ENCODE measurements at regions not wholly inside any gene's neighbourhood (a gene's known extent, or its start where the extent isn't known, plus 50 kb on each side); places are given as distances from the start of the nearest gene placed in this dataset.

DNA sequence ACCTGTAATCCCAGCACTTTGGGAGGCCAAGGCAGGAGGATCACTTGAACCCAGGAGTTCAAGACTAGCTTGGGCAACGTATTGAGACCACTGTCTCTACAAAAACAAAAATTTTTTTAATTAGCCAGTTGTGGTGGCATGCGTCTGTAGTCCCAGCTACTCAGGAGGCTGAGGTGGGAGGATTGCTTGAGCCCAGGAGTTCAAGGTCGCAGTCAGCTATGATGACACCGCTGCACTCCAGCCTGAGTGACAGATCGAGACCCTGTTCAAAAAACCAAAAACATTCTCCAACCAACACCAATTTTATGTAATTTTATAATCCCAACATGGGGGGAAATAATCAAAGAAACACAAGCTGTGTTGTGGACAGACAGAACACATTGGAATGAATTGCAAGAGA, 54.6 kb upstream of the TNRC6A start:
- DNase-seq (ENCODE audit: extremely low read depth in 1 of 4, low spot score in 3 of 4) (no peak), FAIRE-seq (no peak), ATAC-seq (no peak)
- no peaks in the 10 kb centered on the region for H3K36me3 ChIP-seq (ENCODE audit: control insufficient read depth, insufficient read depth, low read length)
- WGBS (ENCODE audit: insufficient coverage, low coverage, missing lambda C conversion rate): 2% methylated on average over 5 of the region's 5 CpGs
- no peak overlapping the region for H3K4me2 ChIP-seq (ENCODE audit: insufficient read depth, low read length)
- H3K27ac ChIP-seq (ENCODE audit: extremely low read depth, low read depth, low read length): no peak overlapping the region
- no peak overlapping the region for H3K9ac ChIP-seq (ENCODE audit: insufficient read depth in 1 of 2, low read depth in 2 of 2, low read length in 2 of 2)
- intact Hi-C loops (cut with micrococcal nuclease) (no loop called here), in situ Hi-C loops (cut with MboI) (no loop called here)
- ChIA-PET POLR2A (interaction anchor here (0.6 to 1.1 kb wide), 3 partner anchors 8 to 74 kb away, joined by 3 to 4 read pairs (median 3); no protein-coding TSS in a partner anchor), CTCF (ENCODE audit: low intra/inter-chr PET ratio) (no interaction called here)
- H3K9me3 ChIP-seq (replicated peaks; ENCODE audit: control insufficient read depth, insufficient read depth, low read depth, low read length): no peaks in the 10 kb centered on the region
- H3K9me1 ChIP-seq (ENCODE audit: control insufficient read depth, insufficient read depth, low read length): no peaks in the 10 kb centered on the region
- no TSS peak for BruUV-seq (replicated peaks)
- no peak overlapping the region for H3K4me3 ChIP-seq
- H3K79me2 ChIP-seq (ENCODE audit: control insufficient read depth, insufficient read depth, low read length): no peaks in the 10 kb centered on the region
- no peaks in the 10 kb centered on the region for H4K20me1 ChIP-seq (replicated peaks; ENCODE audit: control insufficient read depth, insufficient read depth, low read length)
- TF ChIP-seq RFX7 (CRISPR knock-in tag; IDR thresholded peaks at IDR 0.05) (no peak), ZNF253 (CRISPR knock-in tag; conservative IDR thresholded peaks at IDR 0.05) (no peak), ZNF274 (IDR thresholded peaks at IDR 0.05; ENCODE audit: borderline replicate concordance, low read depth, low read length) (no peak), GATA2 (CRISPR knock-in tag; IDR thresholded peaks at IDR 0.05) (no peak), HDAC2 (IDR thresholded peaks at IDR 0.05) (no peak), ZNF583 (CRISPR knock-in tag; IDR thresholded peaks at IDR 0.05) (no peak), EGR1 (conservative IDR thresholded peaks at IDR 0.05) (no peak), WHSC1 (IDR thresholded peaks at IDR 0.05; ENCODE audit: low read length) (no peak), POLR2H (tag; IDR thresholded peaks at IDR 0.05; ENCODE audit: low read depth) (no peak), MLLT1 (IDR thresholded peaks at IDR 0.05) (no peak), ZNF217 (CRISPR knock-in tag; IDR thresholded peaks at IDR 0.05) (no peak), SIN3A (IDR thresholded peaks at IDR 0.05; ENCODE audit: borderline replicate concordance in 2 of 2, control insufficient read depth in 1 of 2, low read depth in 2 of 2, low read length in 2 of 2) (no peak), CCAR2 (IDR thresholded peaks at IDR 0.05; ENCODE audit: low read depth, low read length) (no peak)
- H3K4me1 ChIP-seq (replicated peaks in 1 of 2; ENCODE audit: control insufficient read depth in 2 of 2, insufficient read depth in 2 of 2, low read length in 2 of 2): no peaks in the 10 kb centered on the region
- H2AFZ ChIP-seq (ENCODE audit: low read depth, low read length): no peak overlapping the region
- H3K27me3 ChIP-seq (ENCODE audit: control insufficient read depth in 2 of 2, insufficient read depth in 2 of 2, low read length in 2 of 2): peaks cover 15 to 47% of the 10 kb centered on the region in 2 experiments
